ENCODE measurements at regions not wholly inside any gene's neighbourhood (a gene's known extent, or its start where the extent isn't known, plus 50 kb on each side); places are given as distances from the start of the nearest gene placed in this dataset.
A peak's percentile ranks its signal among the peaks of the same experiment; 100 is the strongest.

GRCh38 chr21:14864211-14865021, 200.4 kb downstream of the NRIP1 start:
- peak; percentile 80 to 82 for DNase-seq (ENCODE audit: low read depth in 2 of 2)
- H4K20me1 ChIP-seq (ENCODE audit: control insufficient read depth, extremely low read depth, insufficient read depth, low read length) = no peaks in the 10 kb centered on the region
- no peaks in the 10 kb centered on the region for H3K9me3 ChIP-seq (ENCODE audit: control insufficient read depth, insufficient read depth, low read depth, low read length)
- TF ChIP-seq CTCF (conservative IDR thresholded peaks at IDR 0.05 in 1 of 2, IDR thresholded peaks at IDR 0.05 in 1 of 2; ENCODE audit: low read depth in 1 of 2, low read length in 2 of 2) (peak; percentile 54 to 72), EZH2 (IDR thresholded peaks at IDR 0.05; ENCODE audit: low read length, missing control alignments) (no peak)
- no peak overlapping the region for H3K9ac ChIP-seq (ENCODE audit: insufficient read depth, low read length)
- H3K4me2 ChIP-seq (ENCODE audit: extremely low read depth, insufficient read depth, low read length) = no peak overlapping the region
- H3K36me3 ChIP-seq (ENCODE audit: control insufficient read depth, insufficient read depth, low read length) = no peaks in the 10 kb centered on the region
- no peak overlapping the region for H3K27ac ChIP-seq (ENCODE audit: insufficient read depth, low read length)
- H3K4me1 ChIP-seq (ENCODE audit: control insufficient read depth, extremely low read depth, insufficient read depth, low read length) = peaks cover 6% of the 10 kb centered on the region
- H2AFZ ChIP-seq (ENCODE audit: low read length) = no peak overlapping the region
- H3K4me3 ChIP-seq (replicated peaks in 1 of 4; ENCODE audit: control extremely low read depth in 1 of 4, insufficient read depth in 1 of 4, low read depth in 3 of 4, low read length in 4 of 4) = no peak overlapping the region
- H3K27me3 ChIP-seq (ENCODE audit: control insufficient read depth, insufficient read depth, low read length) = no peaks in the 10 kb centered on the region
- no peaks in the 10 kb centered on the region for H3K79me2 ChIP-seq (ENCODE audit: control insufficient read depth, insufficient read depth, low read length)

GRCh38 chr21:14863745-14864210, 201.0 kb downstream of the NRIP1 start:
- no peaks in the 10 kb centered on the region for H3K79me2 ChIP-seq (ENCODE audit: control insufficient read depth, insufficient read depth, low read length)
- no peak overlapping the region for H3K4me3 ChIP-seq (replicated peaks in 1 of 4; ENCODE audit: control extremely low read depth in 1 of 4, insufficient read depth in 1 of 4, low read depth in 3 of 4, low read length in 4 of 4)
- H3K9me3 ChIP-seq (ENCODE audit: control insufficient read depth, insufficient read depth, low read depth, low read length) = no peaks in the 10 kb centered on the region
- H3K9ac ChIP-seq (ENCODE audit: insufficient read depth, low read length) = no peak overlapping the region
- H3K27me3 ChIP-seq (ENCODE audit: control insufficient read depth, insufficient read depth, low read length) = no peaks in the 10 kb centered on the region
- no peaks in the 10 kb centered on the region for H3K36me3 ChIP-seq (ENCODE audit: control insufficient read depth, insufficient read depth, low read length)
- no peak overlapping the region for H3K4me2 ChIP-seq (ENCODE audit: extremely low read depth, insufficient read depth, low read length)
- H2AFZ ChIP-seq (ENCODE audit: low read length) = no peak overlapping the region
- no peak overlapping the region for H3K27ac ChIP-seq (ENCODE audit: insufficient read depth, low read length)
- peaks cover 6% of the 10 kb centered on the region for H3K4me1 ChIP-seq (ENCODE audit: control insufficient read depth, extremely low read depth, insufficient read depth, low read length)
- TF ChIP-seq EZH2 (IDR thresholded peaks at IDR 0.05; ENCODE audit: low read length, missing control alignments) = no peak
- no peak for TF ChIP-seq CTCF (conservative IDR thresholded peaks at IDR 0.05 in 1 of 2, IDR thresholded peaks at IDR 0.05 in 1 of 2; ENCODE audit: low read depth in 1 of 2, low read length in 2 of 2)
- peak; percentile 19 to 35 for DNase-seq (ENCODE audit: low read depth in 2 of 2)
- no peaks in the 10 kb centered on the region for H4K20me1 ChIP-seq (ENCODE audit: control insufficient read depth, extremely low read depth, insufficient read depth, low read length)

GRCh38 chr21:14862794-14863720, 201.7 kb downstream of the NRIP1 start:
- Histone ChIP-seq H3K4me1 (ENCODE audit: control insufficient read depth, extremely low read depth, insufficient read depth, low read length) (peaks cover 6% of the 10 kb centered on the region), H3K27ac (ENCODE audit: insufficient read depth, low read length) (no peak overlapping the region), H2AFZ (ENCODE audit: low read length) (no peak overlapping the region), H3K4me3 (replicated peaks in 1 of 4; ENCODE audit: control extremely low read depth in 1 of 4, insufficient read depth in 1 of 4, low read depth in 3 of 4, low read length in 4 of 4) (no peak overlapping the region), H3K4me2 (ENCODE audit: extremely low read depth, insufficient read depth, low read length) (no peak overlapping the region), H3K9ac (ENCODE audit: insufficient read depth, low read length) (no peak overlapping the region), H3K36me3 (ENCODE audit: control insufficient read depth, insufficient read depth, low read length) (no peaks in the 10 kb centered on the region), H3K27me3 (ENCODE audit: control insufficient read depth, insufficient read depth, low read length) (no peaks in the 10 kb centered on the region), H3K79me2 (ENCODE audit: control insufficient read depth, insufficient read depth, low read length) (no peaks in the 10 kb centered on the region), H4K20me1 (ENCODE audit: control insufficient read depth, extremely low read depth, insufficient read depth, low read length) (no peaks in the 10 kb centered on the region), H3K9me3 (ENCODE audit: control insufficient read depth, insufficient read depth, low read depth, low read length) (no peaks in the 10 kb centered on the region)
- DNase-seq (ENCODE audit: low read depth in 2 of 2) = peak in 1 of 2 donors; percentile 42
- TF ChIP-seq CTCF (conservative IDR thresholded peaks at IDR 0.05 in 1 of 2, IDR thresholded peaks at IDR 0.05 in 1 of 2; ENCODE audit: low read depth in 1 of 2, low read length in 2 of 2) (peak; percentile 56 to 59), EZH2 (IDR thresholded peaks at IDR 0.05; ENCODE audit: low read length, missing control alignments) (no peak)

Data from fibroblast of lung (primary cell).